ENCODE measurements at regions not wholly inside any gene's neighbourhood (a gene's known extent, or its start where the extent isn't known, plus 50 kb on each side); places are given as distances from the start of the nearest gene placed in this dataset.

DNA sequence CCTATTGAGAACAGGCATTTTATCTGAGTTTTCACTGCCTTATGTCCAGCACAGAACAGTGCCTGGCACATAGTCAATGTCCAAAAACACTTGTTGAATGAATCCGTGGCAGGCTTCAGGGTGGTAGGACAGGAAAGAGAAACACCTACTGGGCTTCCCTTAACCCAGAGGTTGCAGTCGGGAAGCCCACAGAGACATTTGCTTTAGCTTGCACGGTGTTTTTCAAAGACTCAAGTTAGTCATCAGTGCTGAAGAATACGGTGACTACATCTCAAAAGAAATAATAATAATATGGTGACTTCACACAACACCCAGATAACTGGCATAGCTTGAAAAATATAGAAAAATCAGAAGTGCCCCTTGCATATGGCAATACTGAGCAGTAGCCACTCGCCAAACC lies 160.4 kb downstream of the CD83 start:
- Histone ChIP-seq H3K27ac (ENCODE audit: low read depth in 2 of 2, low read length in 1 of 2) (no peak overlapping the region), H3K4me3 (ENCODE audit: low read depth in 2 of 2, low read length in 1 of 2) (no peak overlapping the region), H3K4me1 (ENCODE audit: control insufficient read depth in 1 of 2, insufficient read depth in 2 of 2, low read depth in 1 of 2, low read length in 1 of 2) (peaks cover 0 to 3% of the 10 kb centered on the region in 2 experiments; a peak in 1 of 4 replicates), H2AFZ (ENCODE audit: low read depth) (no peak overlapping the region), H3K79me2 (ENCODE audit: insufficient read depth) (no peaks in the 10 kb centered on the region), H4K20me1 (ENCODE audit: insufficient read depth) (no peaks in the 10 kb centered on the region), H3K9ac (no peak overlapping the region), H3K9me2 (no peaks in the 10 kb centered on the region), H3K4me2 (no peak overlapping the region), H3K27me3 (ENCODE audit: insufficient read depth) (no peaks in the 10 kb centered on the region), H3F3A (replicated peaks; ENCODE audit: insufficient read depth) (no peaks in the 10 kb centered on the region), H3K9me3 (no peaks in the 10 kb centered on the region), H3K36me3 (replicated peaks in 1 of 2; ENCODE audit: control insufficient read depth in 1 of 2, insufficient read depth in 2 of 2, low read length in 1 of 2) (no peaks in the 10 kb centered on the region)
- no peak for TF ChIP-seq NRF1 (IDR thresholded peaks at IDR 0.05; ENCODE audit: low read depth, low read length)
- TF ChIP-seq, protein P1, sequence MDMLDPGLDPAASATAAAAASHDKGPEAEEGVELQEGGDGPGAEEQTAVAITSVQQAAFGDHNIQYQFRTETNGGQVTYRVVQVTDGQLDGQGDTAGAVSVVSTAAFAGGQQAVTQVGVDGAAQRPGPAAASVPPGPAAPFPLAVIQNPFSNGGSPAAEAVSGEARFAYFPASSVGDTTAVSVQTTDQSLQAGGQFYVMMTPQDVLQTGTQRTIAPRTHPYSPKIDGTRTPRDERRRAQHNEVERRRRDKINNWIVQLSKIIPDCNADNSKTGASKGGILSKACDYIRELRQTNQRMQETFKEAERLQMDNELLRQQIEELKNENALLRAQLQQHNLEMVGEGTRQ (IDR thresholded peaks at IDR 0.05; ENCODE audit: borderline replicate concordance, low read depth, low read length): no peak
- TF ChIP-seq POLR2AphosphoS5 (IDR thresholded peaks at IDR 0.05; ENCODE audit: low read depth, low read length): no peak
- no peak for TF ChIP-seq MEF2A (IDR thresholded peaks at IDR 0.05; ENCODE audit: borderline replicate concordance, low read depth)
- no peak for TF ChIP-seq RXRA (IDR thresholded peaks at IDR 0.05; ENCODE audit: borderline replicate concordance, low read depth)
- TF ChIP-seq, protein P2, sequence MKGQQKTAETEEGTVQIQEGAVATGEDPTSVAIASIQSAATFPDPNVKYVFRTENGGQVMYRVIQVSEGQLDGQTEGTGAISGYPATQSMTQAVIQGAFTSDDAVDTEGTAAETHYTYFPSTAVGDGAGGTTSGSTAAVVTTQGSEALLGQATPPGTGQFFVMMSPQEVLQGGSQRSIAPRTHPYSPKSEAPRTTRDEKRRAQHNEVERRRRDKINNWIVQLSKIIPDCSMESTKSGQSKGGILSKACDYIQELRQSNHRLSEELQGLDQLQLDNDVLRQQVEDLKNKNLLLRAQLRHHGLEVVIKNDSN (IDR thresholded peaks at IDR 0.05; ENCODE audit: borderline replicate concordance, low read depth): no peak
- TF ChIP-seq, protein P3, sequence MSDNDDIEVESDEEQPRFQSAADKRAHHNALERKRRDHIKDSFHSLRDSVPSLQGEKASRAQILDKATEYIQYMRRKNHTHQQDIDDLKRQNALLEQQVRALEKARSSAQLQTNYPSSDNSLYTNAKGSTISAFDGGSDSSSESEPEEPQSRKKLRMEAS (IDR thresholded peaks at IDR 0.05; ENCODE audit: low read depth): no peak
- TF ChIP-seq RCOR1 (IDR thresholded peaks at IDR 0.05; ENCODE audit: low read length): no peak
- ChIA-PET POLR2A (no interaction called here), CTCF (no interaction called here)
- DNase-seq: no peak
- WGBS (ENCODE audit: low lambda C conversion rate): 51% methylated on average over 5 of the region's 5 CpGs

DNA sequence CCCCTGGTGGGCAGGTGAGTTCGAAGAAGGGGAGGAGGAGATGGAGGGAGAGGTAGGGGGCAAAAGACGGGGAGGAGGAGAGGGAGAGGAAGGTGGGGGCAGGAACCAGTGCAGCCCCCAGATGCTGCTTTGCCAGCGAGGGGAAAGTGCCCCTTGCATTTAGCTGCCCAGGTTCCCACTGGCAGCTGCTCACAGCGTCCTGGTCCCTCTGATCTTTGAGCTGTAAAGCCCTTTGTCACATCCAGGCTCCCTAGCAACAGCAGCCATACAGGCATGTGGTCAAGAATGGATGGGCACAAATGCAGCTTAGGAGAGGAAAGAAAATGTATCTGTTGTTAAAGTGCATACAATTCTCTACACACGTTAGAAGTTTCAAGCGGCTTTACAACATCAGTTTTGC lies 160.9 kb downstream of the CD83 start:
- Histone ChIP-seq H3K36me3 (replicated peaks in 1 of 2; ENCODE audit: control insufficient read depth in 1 of 2, insufficient read depth in 2 of 2, low read length in 1 of 2) (no peaks in the 10 kb centered on the region), H3K79me2 (ENCODE audit: insufficient read depth) (no peaks in the 10 kb centered on the region), H3K4me3 (ENCODE audit: low read depth in 2 of 2, low read length in 1 of 2) (no peak overlapping the region), H3K9me3 (no peaks in the 10 kb centered on the region), H3K9me2 (no peaks in the 10 kb centered on the region), H3K27ac (ENCODE audit: low read depth in 2 of 2, low read length in 1 of 2) (no peak overlapping the region), H3K9ac (no peak overlapping the region), H3K4me2 (no peak overlapping the region), H2AFZ (ENCODE audit: low read depth) (no peak overlapping the region), H3K27me3 (ENCODE audit: insufficient read depth) (no peaks in the 10 kb centered on the region), H4K20me1 (ENCODE audit: insufficient read depth) (no peaks in the 10 kb centered on the region), H3K4me1 (ENCODE audit: control insufficient read depth in 1 of 2, insufficient read depth in 2 of 2, low read depth in 1 of 2, low read length in 1 of 2) (peaks cover 0 to 3% of the 10 kb centered on the region in 2 experiments; a peak in 1 of 4 replicates), H3F3A (replicated peaks; ENCODE audit: insufficient read depth) (no peaks in the 10 kb centered on the region)
- DNase-seq: no peak
- TF ChIP-seq SMC3 (IDR thresholded peaks at IDR 0.05; ENCODE audit: low read depth, low read length) (no peak), EP300 (IDR thresholded peaks at IDR 0.05; ENCODE audit: borderline replicate concordance in 1 of 2, low read depth in 1 of 2, low read length in 1 of 2) (no peak), RCOR1 (IDR thresholded peaks at IDR 0.05; ENCODE audit: low read length) (no peak)
- TF ChIP-seq, protein P4, sequence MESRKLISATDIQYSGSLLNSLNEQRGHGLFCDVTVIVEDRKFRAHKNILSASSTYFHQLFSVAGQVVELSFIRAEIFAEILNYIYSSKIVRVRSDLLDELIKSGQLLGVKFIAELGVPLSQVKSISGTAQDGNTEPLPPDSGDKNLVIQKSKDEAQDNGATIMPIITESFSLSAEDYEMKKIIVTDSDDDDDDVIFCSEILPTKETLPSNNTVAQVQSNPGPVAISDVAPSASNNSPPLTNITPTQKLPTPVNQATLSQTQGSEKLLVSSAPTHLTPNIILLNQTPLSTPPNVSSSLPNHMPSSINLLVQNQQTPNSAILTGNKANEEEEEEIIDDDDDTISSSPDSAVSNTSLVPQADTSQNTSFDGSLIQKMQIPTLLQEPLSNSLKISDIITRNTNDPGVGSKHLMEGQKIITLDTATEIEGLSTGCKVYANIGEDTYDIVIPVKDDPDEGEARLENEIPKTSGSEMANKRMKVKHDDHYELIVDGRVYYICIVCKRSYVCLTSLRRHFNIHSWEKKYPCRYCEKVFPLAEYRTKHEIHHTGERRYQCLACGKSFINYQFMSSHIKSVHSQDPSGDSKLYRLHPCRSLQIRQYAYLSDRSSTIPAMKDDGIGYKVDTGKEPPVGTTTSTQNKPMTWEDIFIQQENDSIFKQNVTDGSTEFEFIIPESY (IDR thresholded peaks at IDR 0.05; ENCODE audit: borderline replicate concordance, low read depth): no peak
- POLR2A ChIA-PET: no interaction called here
- WGBS (ENCODE audit: low lambda C conversion rate): 40% methylated on average over 6 of the region's 6 CpGs
- CTCF ChIA-PET: interaction anchor here (1.0 kb wide), 1 partner anchor 45 kb away, joined by 3 read pairs; no protein-coding TSS in a partner anchor

All from SK-N-SH (cell line).